ENCODE measurements at regions not wholly inside any gene's neighbourhood (a gene's known extent, or its start where the extent isn't known, plus 50 kb on each side); places are given as distances from the start of the nearest gene placed in this dataset.
"Not testable (repeated sequence)": the region's sequence is repeated elsewhere in the genome, so short reads cannot be mapped to it uniquely, and the experiment has no call there.

GRCh38 chr3:166879661-166880060, 500.4 kb downstream of the ZBBX start:
- in situ Hi-C loops (cut with MboI; ENCODE audit: low pct_unique_long_range_greater_than_20kb, low sequenced_read_pairs), result no loop called here
- peak; percentile 20 for DNase-seq

GRCh38 chr3:166877971-166878370, 502.1 kb downstream of the ZBBX start:
- in situ Hi-C loops (cut with MboI; ENCODE audit: low pct_unique_long_range_greater_than_20kb, low sequenced_read_pairs), result no loop called here
- no peak for DNase-seq

GRCh38 chr3:166864473-166865467, 515.3 kb downstream of the ZBBX start:
- in situ Hi-C loops (cut with MboI; ENCODE audit: low pct_unique_long_range_greater_than_20kb, low sequenced_read_pairs), result no loop called here
- no peak for DNase-seq

GRCh38 chr3:166860217-166860616, 519.9 kb downstream of the ZBBX start:
- in situ Hi-C loops (cut with MboI; ENCODE audit: low pct_unique_long_range_greater_than_20kb, low sequenced_read_pairs), result no loop called here
- DNase-seq, result no peak

GRCh38 chr3:166844329-166844728, 535.8 kb downstream of the ZBBX start:
- DNase-seq, result no peak
- in situ Hi-C loops (cut with MboI; ENCODE audit: low pct_unique_long_range_greater_than_20kb, low sequenced_read_pairs), result no loop called here

- in situ Hi-C loops (cut with MboI; ENCODE audit: low pct_unique_long_range_greater_than_20kb, low sequenced_read_pairs); DNase-seq: not testable (repeated sequence)
These were observed 537.3 kb downstream of the ZBBX start for GRCh38 chr3:166842784-166843183.

GRCh38 chr3:166837535-166837934, 542.6 kb downstream of the ZBBX start:
- in situ Hi-C loops (cut with MboI; ENCODE audit: low pct_unique_long_range_greater_than_20kb, low sequenced_read_pairs), result no loop called here
- DNase-seq, result peak; percentile 37

GRCh38 chr3:166836836-166837235, 543.3 kb downstream of the ZBBX start:
- in situ Hi-C loops (cut with MboI; ENCODE audit: low pct_unique_long_range_greater_than_20kb, low sequenced_read_pairs), result no loop called here
- DNase-seq, result no peak

DNA sequence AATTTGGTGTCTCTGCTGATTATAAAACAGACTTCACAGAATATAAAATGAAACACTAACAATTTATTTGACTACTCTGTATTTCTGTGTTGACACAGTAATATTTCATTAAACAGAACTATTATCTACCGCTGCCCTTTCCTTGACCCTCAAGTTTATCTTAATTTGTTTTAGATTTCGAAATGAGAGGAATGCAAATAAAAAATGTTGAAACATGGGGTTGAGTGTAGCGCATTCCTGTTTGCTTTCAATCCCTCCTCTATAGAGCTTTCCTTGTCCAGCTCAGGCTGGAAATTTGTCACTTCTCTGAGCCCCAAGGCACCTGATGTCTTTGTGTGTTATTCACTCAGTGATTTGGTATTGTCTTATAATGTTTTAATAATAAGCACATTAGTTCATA, 550.2 kb downstream of the ZBBX start:
- DNase-seq, result no peak
- in situ Hi-C loops (cut with MboI; ENCODE audit: low pct_unique_long_range_greater_than_20kb, low sequenced_read_pairs), result no loop called here

DNA sequence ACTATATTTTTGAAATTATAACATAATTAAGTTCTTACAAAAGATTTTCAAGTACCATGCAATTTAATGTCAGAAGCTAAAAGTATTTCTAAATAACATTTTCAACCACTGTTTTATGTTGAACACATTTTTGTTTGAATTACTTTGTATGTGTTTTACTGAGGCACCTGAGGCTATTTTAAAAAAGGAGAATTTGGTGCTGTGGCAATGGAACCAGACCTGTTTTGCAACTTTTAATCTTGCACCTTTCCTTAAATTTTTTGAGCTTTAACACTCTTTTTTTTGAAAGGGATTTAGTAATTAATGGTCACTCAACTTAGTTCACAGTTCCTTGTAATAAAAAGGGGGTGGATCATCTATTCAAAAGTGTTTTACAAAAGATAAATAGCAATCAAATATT, 561.6 kb downstream of the ZBBX start:
- no peak for DNase-seq
- in situ Hi-C loops (cut with MboI; ENCODE audit: low pct_unique_long_range_greater_than_20kb, low sequenced_read_pairs), result no loop called here

DNA sequence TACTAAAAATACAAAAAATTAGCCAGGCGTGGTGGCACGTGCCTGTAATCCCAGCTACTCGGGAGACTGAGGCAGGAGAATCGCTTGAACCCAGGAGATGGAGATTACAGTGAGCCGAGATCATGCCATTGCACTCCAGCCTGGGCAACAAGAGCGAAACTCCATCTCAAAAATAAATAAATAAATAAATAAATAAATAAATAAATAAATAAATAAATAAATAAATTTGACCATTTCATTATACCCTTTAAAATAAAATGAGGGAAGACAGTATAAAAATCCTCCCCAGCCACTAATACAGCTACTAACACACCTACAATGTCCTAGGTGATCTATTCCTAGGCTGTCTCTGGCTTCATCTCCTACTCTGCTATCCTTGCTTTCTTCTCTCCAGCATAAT, 562.8 kb downstream of the ZBBX start:
- in situ Hi-C loops (cut with MboI; ENCODE audit: low pct_unique_long_range_greater_than_20kb, low sequenced_read_pairs); DNase-seq: not testable (repeated sequence)

DNA sequence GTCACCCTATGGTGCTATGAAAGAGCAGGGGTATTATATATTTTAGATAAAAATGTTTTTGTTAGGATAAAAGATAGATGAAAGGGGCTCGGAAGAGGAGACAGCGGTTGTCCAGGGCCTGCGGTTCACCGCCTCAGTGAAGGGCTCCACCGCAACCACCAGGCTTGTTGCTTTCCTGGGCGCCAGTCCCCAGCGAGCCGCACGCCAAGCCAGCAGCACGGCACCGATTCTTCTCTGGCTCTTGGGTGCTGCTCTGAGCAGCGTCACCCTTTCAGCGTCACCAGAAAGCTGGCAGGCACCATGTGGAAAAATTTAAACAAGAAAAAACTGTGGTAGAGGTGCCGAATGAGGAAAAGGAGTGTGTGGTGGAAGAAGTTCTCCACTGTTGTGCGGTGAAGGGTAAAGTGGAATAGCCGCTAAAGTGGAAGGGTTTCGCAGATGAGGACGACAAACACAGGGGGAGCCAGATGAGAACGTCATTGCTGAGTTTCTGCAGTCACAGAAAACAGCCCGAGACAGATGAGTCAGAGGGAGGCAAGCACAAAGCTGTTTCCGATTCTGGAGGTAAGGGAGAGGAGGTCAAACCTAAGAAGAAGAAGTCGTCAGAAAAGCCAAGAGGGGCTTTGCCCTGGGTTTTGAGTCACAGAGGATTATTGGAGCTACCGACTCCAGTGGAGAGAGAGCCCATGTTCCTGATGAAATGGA, 569.2 kb downstream of the ZBBX start:
- no peak for DNase-seq
- in situ Hi-C loops (cut with MboI; ENCODE audit: low pct_unique_long_range_greater_than_20kb, low sequenced_read_pairs), result no loop called here

GRCh38 chr3:166809520-166809919, 570.6 kb downstream of the ZBBX start:
- in situ Hi-C loops (cut with MboI; ENCODE audit: low pct_unique_long_range_greater_than_20kb, low sequenced_read_pairs), result no loop called here
- no peak for DNase-seq

GRCh38 chr3:166788936-166789335, 591.2 kb downstream of the ZBBX start:
- DNase-seq, result no peak
- in situ Hi-C loops (cut with MboI; ENCODE audit: low pct_unique_long_range_greater_than_20kb, low sequenced_read_pairs), result no loop called here

- in situ Hi-C loops (cut with MboI; ENCODE audit: low pct_unique_long_range_greater_than_20kb, low sequenced_read_pairs), result no loop called here
- DNase-seq, result no peak
These were observed 594.2 kb downstream of the ZBBX start for GRCh38 chr3:166785876-166786275.

DNA sequence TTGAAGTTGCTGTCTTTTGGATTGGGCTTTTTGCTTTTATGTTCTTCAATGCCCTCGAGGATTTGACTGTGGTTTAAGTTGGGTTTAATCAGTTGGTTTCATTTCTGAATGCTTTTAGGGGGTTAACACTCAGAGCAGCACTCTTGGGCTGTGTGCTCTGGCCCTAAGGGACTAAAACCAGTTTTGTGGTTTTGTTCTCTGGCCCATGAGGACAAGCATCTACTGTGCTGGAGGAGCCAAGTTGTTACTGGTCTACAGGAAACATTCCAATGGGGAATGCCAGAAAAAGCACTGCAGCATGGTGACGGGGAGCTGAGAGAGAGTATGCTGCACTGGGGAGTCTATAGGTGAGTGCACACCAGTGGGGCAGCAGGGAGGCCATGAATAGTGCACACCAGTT, 596.9 kb downstream of the ZBBX start:
- in situ Hi-C loops (cut with MboI; ENCODE audit: low pct_unique_long_range_greater_than_20kb, low sequenced_read_pairs), result no loop called here
- DNase-seq, result no peak

DNA sequence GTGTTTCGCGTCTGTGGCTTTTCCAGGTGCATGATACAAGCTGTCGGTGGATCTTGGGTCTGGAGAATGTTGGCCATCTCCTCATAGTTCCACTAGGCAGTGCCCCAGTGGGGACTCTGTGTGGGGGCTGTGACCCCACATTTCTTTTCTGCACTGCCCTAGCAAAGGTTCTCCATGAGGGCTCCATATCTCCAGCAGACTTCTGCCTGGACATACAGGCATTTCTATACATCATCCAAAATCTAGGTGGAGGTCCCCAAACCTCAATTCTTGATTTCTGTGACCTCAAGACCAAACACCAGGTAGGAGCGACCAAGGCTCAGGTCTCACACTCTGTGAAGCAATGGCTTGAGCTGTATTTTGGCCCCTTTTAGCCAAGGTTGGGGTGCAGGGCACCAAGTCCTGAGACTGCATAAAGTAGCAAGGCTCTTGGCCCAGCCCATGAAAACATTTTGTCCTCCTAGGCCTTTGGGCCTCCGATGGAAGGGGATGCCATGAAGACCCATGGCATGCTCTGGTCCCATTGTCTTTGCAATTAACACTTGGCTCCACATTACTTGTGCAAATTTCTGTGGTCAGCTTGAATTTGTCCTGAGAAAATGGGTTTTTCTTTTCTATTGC, 615.3 kb downstream of the ZBBX start:
- in situ Hi-C loops (cut with MboI; ENCODE audit: low pct_unique_long_range_greater_than_20kb, low sequenced_read_pairs), result no loop called here

DNA sequence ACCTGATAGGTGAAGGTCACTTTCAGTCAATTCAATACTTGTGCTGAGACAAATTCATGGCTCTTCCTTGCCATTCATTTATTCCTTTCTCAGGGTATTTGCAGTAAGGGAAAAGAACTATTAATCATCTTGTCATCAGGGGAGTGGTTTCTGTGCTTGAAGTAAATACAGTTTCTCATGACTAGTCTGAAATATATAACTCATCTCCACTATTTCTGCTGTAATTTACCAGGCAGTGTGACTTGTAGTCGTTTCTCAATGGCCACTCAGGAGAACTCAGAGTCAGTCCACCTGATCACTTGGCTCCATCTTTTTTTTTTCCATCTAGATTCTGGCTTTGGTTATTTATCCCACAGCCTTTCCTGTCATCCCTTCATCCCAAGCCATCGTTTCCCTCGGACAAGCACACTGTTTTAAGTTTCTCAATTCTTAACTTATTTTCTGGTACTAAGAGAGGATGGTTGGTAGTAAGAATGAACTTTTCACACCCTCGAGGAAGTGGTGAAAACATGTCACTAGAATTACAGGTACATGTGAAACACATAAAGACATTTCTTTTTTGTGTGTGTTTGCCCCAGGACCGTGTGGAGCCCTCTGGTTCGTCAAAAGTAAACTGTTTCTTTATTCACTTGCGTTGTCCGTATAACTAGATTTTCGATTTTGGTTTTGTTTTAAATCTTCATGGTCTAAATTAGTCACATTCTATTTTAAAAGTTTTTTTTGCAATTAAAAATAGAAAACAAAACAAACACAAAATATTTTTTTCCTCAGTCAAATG, 620.2 kb downstream of the ZBBX start:
- DNase-seq, result no peak
- in situ Hi-C loops (cut with MboI; ENCODE audit: low pct_unique_long_range_greater_than_20kb, low sequenced_read_pairs), result no loop called here

More for the DNA sequence above, 615.3 kb downstream of the ZBBX start:
- DNase-seq, result no peak

GRCh38 chr3:166752214-166752613, 627.9 kb downstream of the ZBBX start:
- in situ Hi-C loops (cut with MboI; ENCODE audit: low pct_unique_long_range_greater_than_20kb, low sequenced_read_pairs), result no loop called here
- no peak for DNase-seq

Data from KBM-7 (cell line).